Nephron (organoid): ENCODE measurements at regions not wholly inside any gene's neighbourhood (a gene's known extent, or its start where the extent isn't known, plus 50 kb on each side); places are given as distances from the start of the nearest gene placed in this dataset.

Experiments
- H3K27ac Mint-ChIP-seq, 3 experiments: 2 replicates each; pipeline ENCODE4 v1.8.0; 2020; ENCODE audit warnings: mixed read lengths in 3 of 3, mild to moderate bottlenecking in 2 of 3, moderate library complexity in 1 of 3
- H3K27me3 Mint-ChIP-seq: 2 replicates; pipeline ENCODE4 v1.8.0; 2021; ENCODE audit warnings: low read depth, mild to moderate bottlenecking, moderate library complexity, mixed read lengths
- H3K36me3 Mint-ChIP-seq: 2 replicates; pipeline ENCODE4 v1.8.0; 2020; ENCODE audit warnings: low read depth, mixed read lengths
- H3K4me1 Mint-ChIP-seq: 2 replicates; pipeline ENCODE4 v1.8.0; 2020; ENCODE audit warnings: mixed read lengths
- H3K4me3 Mint-ChIP-seq, 3 experiments: 2 replicates each; pipeline ENCODE4 v1.8.0; 2020; ENCODE audit warnings: mild to moderate bottlenecking in 3 of 3, mixed read lengths in 3 of 3, moderate library complexity in 2 of 3
- H3K9me3 Mint-ChIP-seq: 2 replicates; pipeline ENCODE4 v1.8.0; 2020; ENCODE audit warnings: mixed read lengths
- CTCF ChIP-seq, 3 experiments: fragments of 200-600 bp; sonication (generic); IDR thresholded peaks; one replicate each; pipeline ENCODE4 v1.5.0; 2021; ENCODE audit warnings: antibody characterized with exemption in 3 of 3; ENCODE audit not compliant: unreplicated experiment in 3 of 3

GRCh38 chr20:50279988-50280850, 89.6 kb downstream of the CEBPB start:
- peak overlapping the region in 2 of 3 experiments; percentile 22 to 35 for H3K27ac Mint-ChIP-seq
- peaks cover 22% of the 10 kb centered on the region for H3K4me1 Mint-ChIP-seq
- no peaks in the 10 kb centered on the region for H3K9me3 Mint-ChIP-seq
- no peaks in the 10 kb centered on the region for H3K36me3 Mint-ChIP-seq
- TF ChIP-seq CTCF (IDR thresholded peaks at IDR 0.05; ENCODE audit: unreplicated experiment in 3 of 3) = no peak
- peaks cover 14% of the 10 kb centered on the region for H3K27me3 Mint-ChIP-seq
- no peak overlapping the region for H3K4me3 Mint-ChIP-seq

- Mint-ChIP-seq H3K27me3 (peaks cover 15% of the 10 kb centered on the region), H3K4me1 (peaks cover 30% of the 10 kb centered on the region), H3K9me3 (no peaks in the 10 kb centered on the region), H3K4me3 (no peak overlapping the region), H3K36me3 (no peaks in the 10 kb centered on the region), H3K27ac (peak overlapping the region in 2 of 3 experiments; percentile 22 to 35)
- TF ChIP-seq CTCF (IDR thresholded peaks at IDR 0.05; ENCODE audit: unreplicated experiment in 3 of 3) = no peak
These were observed 90.4 kb downstream of the CEBPB start for GRCh38 chr20:50280851-50281655.

GRCh38 chr20:50281831-50282591, 91.4 kb downstream of the CEBPB start:
- no peak for TF ChIP-seq CTCF (IDR thresholded peaks at IDR 0.05; ENCODE audit: unreplicated experiment in 3 of 3)
- Mint-ChIP-seq H3K27me3 (peaks cover 18% of the 10 kb centered on the region), H3K4me1 (peaks cover 40% of the 10 kb centered on the region), H3K36me3 (no peaks in the 10 kb centered on the region), H3K9me3 (no peaks in the 10 kb centered on the region), H3K4me3 (no peak overlapping the region), H3K27ac (peak overlapping the region in 1 of 3 experiments; percentile 35)

- Mint-ChIP-seq H3K27me3 (peaks cover 20% of the 10 kb centered on the region), H3K9me3 (no peaks in the 10 kb centered on the region), H3K36me3 (no peaks in the 10 kb centered on the region), H3K27ac (peak overlapping the region in 2 of 3 experiments; percentile 26 to 54), H3K4me3 (no peak overlapping the region), H3K4me1 (peaks cover 43% of the 10 kb centered on the region)
- no peak for TF ChIP-seq CTCF (IDR thresholded peaks at IDR 0.05; ENCODE audit: unreplicated experiment in 3 of 3)
These were observed 92.1 kb downstream of the CEBPB start for GRCh38 chr20:50282592-50283241.

- Mint-ChIP-seq H3K27ac (peak overlapping the region in 2 of 3 experiments; percentile 26 to 54), H3K27me3 (peaks cover 19% of the 10 kb centered on the region), H3K4me3 (no peak overlapping the region), H3K9me3 (no peaks in the 10 kb centered on the region), H3K4me1 (peaks cover 46% of the 10 kb centered on the region), H3K36me3 (no peaks in the 10 kb centered on the region)
- no peak for TF ChIP-seq CTCF (IDR thresholded peaks at IDR 0.05; ENCODE audit: unreplicated experiment in 3 of 3)
These were observed 92.7 kb downstream of the CEBPB start for GRCh38 chr20:50283370-50283769.
